Stomach (tissue), 4 donors: ENCODE measurements at regions not wholly inside any gene's neighbourhood (a gene's known extent, or its start where the extent isn't known, plus 50 kb on each side); places are given as distances from the start of the nearest gene placed in this dataset.

Source experiments
- CTCF ChIP-seq, 7 experiments: fragments of 450-650 bp in 4 of 7; fragments of 200-600 bp in 3 of 7; sonication (generic) in 3 of 7; IDR thresholded peaks; one replicate each; pipeline ENCODE4 v1.5.1; 2016 to 2019; ENCODE audit warnings: antibody characterized with exemption in 7 of 7, control low read depth in 2 of 7, mild to moderate bottlenecking in 1 of 7
- EP300 ChIP-seq: sonication (generic); formaldehyde crosslinking; IDR thresholded peaks from one replicate; pipeline ENCODE4 v1.6.1; 2017; ENCODE audit warnings: antibody characterized with exemption
- POLR2A ChIP-seq, 4 donors: fragments of 450-650 bp; IDR thresholded peaks; one replicate each; pipeline ENCODE4 v1.6.1; 2016; ENCODE audit warnings: antibody characterized with exemption in 4 of 4, control low read depth in 2 of 4, mild to moderate bottlenecking in 1 of 4, moderate library complexity in 1 of 4
- POLR2AphosphoS5 ChIP-seq, 3 donors: sonication (generic); formaldehyde crosslinking; IDR thresholded peaks; one replicate each; pipeline ENCODE4 v1.6.1; 2016; ENCODE audit warnings: antibody characterized with exemption in 3 of 3

- no peak for TF ChIP-seq CTCF (IDR thresholded peaks at IDR 0.05)
- no peak for TF ChIP-seq EP300
- TF ChIP-seq POLR2AphosphoS5 (IDR thresholded peaks at IDR 0.05), result no peak
- no peak for TF ChIP-seq POLR2A (IDR thresholded peaks at IDR 0.05)
Measured at GRCh38 chr16:47774661-47775060, 313.5 kb downstream of the PHKB start.
